GM18907 (cell line): ENCODE measurements at regions not wholly inside any gene's neighbourhood (a gene's known extent, or its start where the extent isn't known, plus 50 kb on each side); places are given as distances from the start of the nearest gene placed in this dataset.

Source experiments
- ATAC-seq: cut with Tn5 transposase; IDR thresholded peaks from one replicate; pipeline ENCODE4 v1.9.1; 2021; ENCODE audit warnings: mild to moderate bottlenecking, moderate library complexity; ENCODE audit not compliant: unreplicated experiment

- no peak for ATAC-seq
Measured at GRCh38 chr10:121092720-121093095, 241.5 kb downstream of the WDR11 start.

- ATAC-seq: no peak
Measured at GRCh38 chr10:121096617-121097431, 245.7 kb downstream of the WDR11 start.

- no peak for ATAC-seq
Measured at GRCh38 chr10:121098211-121098610, 247.0 kb downstream of the WDR11 start.

GRCh38 chr10:121098751-121099150, 247.6 kb downstream of the WDR11 start:
- ATAC-seq: no peak

GRCh38 chr10:121099181-121099580, 248.0 kb downstream of the WDR11 start:
- ATAC-seq: no peak

GRCh38 chr10:121099592-121099991, 248.4 kb downstream of the WDR11 start:
- ATAC-seq: no peak

GRCh38 chr10:121101561-121101960, 250.4 kb downstream of the WDR11 start:
- ATAC-seq: no peak

- ATAC-seq: no peak
Measured at GRCh38 chr10:121102706-121103105, 251.5 kb downstream of the WDR11 start.

- no peak for ATAC-seq
Measured at GRCh38 chr10:121104476-121105111, 253.4 kb downstream of the WDR11 start.

GRCh38 chr10:121106611-121107010, 255.4 kb downstream of the WDR11 start:
- ATAC-seq: no peak

- no peak for ATAC-seq
Measured at GRCh38 chr10:121108051-121108450, 256.9 kb downstream of the WDR11 start.

GRCh38 chr10:121110369-121110768, 259.2 kb downstream of the WDR11 start:
- no peak for ATAC-seq

- no peak for ATAC-seq
Measured at GRCh38 chr10:121112136-121112535, 261.0 kb downstream of the WDR11 start.

GRCh38 chr10:121112579-121113384, 261.6 kb downstream of the WDR11 start:
- no peak for ATAC-seq

GRCh38 chr10:121113385-121113696, 262.2 kb downstream of the WDR11 start:
- ATAC-seq: no peak

- ATAC-seq: no peak
Measured at GRCh38 chr10:121113911-121114310, 262.7 kb downstream of the WDR11 start.

- ATAC-seq: no peak
Measured at GRCh38 chr10:121115154-121115553, 264.0 kb downstream of the WDR11 start.

GRCh38 chr10:121121462-121121861, 270.3 kb downstream of the WDR11 start:
- ATAC-seq: no peak

GRCh38 chr10:121127151-121127906, 276.2 kb downstream of the WDR11 start:
- no peak for ATAC-seq

GRCh38 chr10:121128164-121128563, 277.0 kb downstream of the WDR11 start:
- no peak for ATAC-seq

- ATAC-seq: no peak
Measured at GRCh38 chr10:121129266-121129665, 278.1 kb downstream of the WDR11 start.
